HPDE6-E6E7 (cell line): ENCODE measurements at regions not wholly inside any gene's neighbourhood (a gene's known extent, or its start where the extent isn't known, plus 50 kb on each side); places are given as distances from the start of the nearest gene placed in this dataset.
A peak's percentile ranks its signal among the peaks of the same experiment; 100 is the strongest.
"Not testable (repeated sequence)": the region's sequence is repeated elsewhere in the genome, so short reads cannot be mapped to it uniquely, and the experiment has no call there.

ENCODE experiments used
- DNase-seq: peaks from one replicate; pipeline ENCODE4 v3.0.0; 2011; ENCODE audit warnings: missing footprints; ENCODE audit errors: extremely low spot score

- no peak for DNase-seq
Measured at GRCh38 chr7:122248472-122248871, 56.1 kb downstream of the FEZF1 start.

GRCh38 chr7:122238729-122239128 is 65.8 kb downstream of the FEZF1 start:
- DNase-seq, result not testable (repeated sequence)

- DNase-seq, result not testable (repeated sequence)
Measured at GRCh38 chr7:122238297-122238696, 66.3 kb downstream of the FEZF1 start.

- DNase-seq, result no peak
Measured at GRCh38 chr7:122225874-122226273, 78.7 kb downstream of the FEZF1 start.

- DNase-seq, result no peak
Measured at GRCh38 chr7:122219253-122219865, 75.3 kb upstream of the AASS start.

- DNase-seq, result peak; percentile 55
Measured at GRCh38 chr7:122217125-122217524, 73.1 kb upstream of the AASS start.

GRCh38 chr7:122212754-122213153 is 68.7 kb upstream of the AASS start:
- no peak for DNase-seq

GRCh38 chr7:122211362-122211761 is 67.3 kb upstream of the AASS start:
- no peak for DNase-seq

GRCh38 chr7:122206985-122207384 is 62.9 kb upstream of the AASS start:
- no peak for DNase-seq

- DNase-seq, result no peak
Measured at GRCh38 chr7:122203814-122204213, 59.8 kb upstream of the AASS start.

GRCh38 chr7:122200888-122201287 is 56.8 kb upstream of the AASS start:
- DNase-seq, result no peak

- no peak for DNase-seq
Measured at GRCh38 chr7:122199171-122199570, 55.1 kb upstream of the AASS start.

GRCh38 chr7:122198581-122198980 is 54.5 kb upstream of the AASS start:
- DNase-seq, result no peak
